Endothelial cell of umbilical vein (primary cell): ENCODE measurements at regions not wholly inside any gene's neighbourhood (a gene's known extent, or its start where the extent isn't known, plus 50 kb on each side); places are given as distances from the start of the nearest gene placed in this dataset.

Experiments used
- BruUV-seq: library from RNA; stranded (reverse); fragments of 400-500 nt; replicated peaks from 2 replicates; lab custom pipeline; 2021; lab: Mats Ljungman, UMichigan
- CTCF ChIA-PET: fragments of 300-600, 350-600 bp; sonication (Branson Sonifier 250); formaldehyde crosslinking; loops from one replicate; lab custom pipeline; 2021; ENCODE audit warnings: antibody characterized with exemption, inconsistent platforms; lab: Charles Lee
- POLR2A ChIA-PET: fragments of 300-600, 350-600 bp; sonication (Branson Sonifier 250); formaldehyde crosslinking; loops from one replicate; lab custom pipeline; 2021; ENCODE audit warnings: antibody characterized with exemption, inconsistent platforms; lab: Charles Lee
- DNase-seq: peaks from one replicate; pipeline ENCODE4 v3.0.0-alpha.2; 2011; ENCODE audit warnings: low read depth, low spot score
- FAIRE-seq: peaks from 2 replicates; lab custom pipeline; 2011; peaks lifted over from hg19 to GRCh38; lab: Jason Lieb, UNC
- H2AFZ ChIP-seq: 2 replicates; pipeline ENCODE4 v1.6.0; 2012; ENCODE audit warnings: low read depth, low read length, control low read depth, inconsistent platforms
- H3K27ac ChIP-seq: 2 replicates; pipeline ENCODE4 v1.5.1; 2011; ENCODE audit warnings: low read depth, mild to moderate bottlenecking, control low read depth, low read length, moderate library complexity; ENCODE audit not compliant: insufficient read depth
- H3K27me3 ChIP-seq, 2 experiments: 2 replicates each; pipeline versions ENCODE4 v1.6.0 to v1.6.1; 2011; ENCODE audit warnings: low read length in 2 of 2, mixed read lengths in 1 of 2; ENCODE audit not compliant: control insufficient read depth in 2 of 2, insufficient read depth in 2 of 2
- H3K36me3 ChIP-seq, 2 experiments: 2 replicates in 1 of 2; 3 replicates in 1 of 2; pipeline ENCODE4 v1.5.1; 2011; ENCODE audit warnings: low read length in 2 of 2, mild to moderate bottlenecking in 1 of 2, moderate library complexity in 1 of 2; ENCODE audit not compliant: control insufficient read depth in 2 of 2, insufficient read depth in 2 of 2; ENCODE audit errors: extremely low read depth in 1 of 2
- H3K4me1 ChIP-seq: 3 replicates; pipeline ENCODE4 v1.5.1; 2011; ENCODE audit warnings: mild to moderate bottlenecking, low read length; ENCODE audit not compliant: control insufficient read depth, insufficient read depth; ENCODE audit errors: extremely low read depth
- H3K4me2 ChIP-seq: 2 replicates; pipeline ENCODE4 v1.6.1; 2011; ENCODE audit warnings: low read length, control low read depth, mixed read lengths; ENCODE audit not compliant: insufficient read depth
- H3K4me3 ChIP-seq, 3 experiments: fragments of 200-600 bp in 1 of 3; sonication (generic), shearing (Covaris generic) in 1 of 3; replicated peaks in 1 of 3; 2 replicates each; pipeline ENCODE4 v1.5.1; 2011 to 2016; ENCODE audit warnings: control low read depth in 3 of 3, low read length in 3 of 3, mild to moderate bottlenecking in 2 of 3, inconsistent platforms in 1 of 3, low read depth in 1 of 3, moderate library complexity in 1 of 3; ENCODE audit not compliant: insufficient read depth in 1 of 3
- H3K79me2 ChIP-seq: 2 replicates; pipeline ENCODE4 v1.6.0; 2012; ENCODE audit warnings: low read length, inconsistent platforms; ENCODE audit not compliant: control insufficient read depth, insufficient read depth
- H3K9ac ChIP-seq: replicated peaks from 2 replicates; pipeline ENCODE3; 2011; ENCODE audit warnings: low read length, control low read depth; ENCODE audit not compliant: insufficient read depth; ENCODE audit errors: extremely low read depth
- H3K9me1 ChIP-seq: replicated peaks from 3 replicates; pipeline ENCODE4 v1.6.0; 2011; ENCODE audit warnings: mild to moderate bottlenecking, low read length; ENCODE audit not compliant: control insufficient read depth, insufficient read depth; ENCODE audit errors: extremely low read depth
- H3K9me3 ChIP-seq: replicated peaks from 2 replicates; pipeline ENCODE4 v1.5.1; 2012; ENCODE audit warnings: low read length, inconsistent platforms; ENCODE audit not compliant: control insufficient read depth, insufficient read depth
- H4K20me1 ChIP-seq: replicated peaks from 2 replicates; pipeline ENCODE3; 2011; ENCODE audit warnings: mild to moderate bottlenecking, low read length; ENCODE audit not compliant: control insufficient read depth, insufficient read depth; ENCODE audit errors: extremely low read depth
- EZH2 ChIP-seq: IDR thresholded peaks from 2 replicates; pipeline ENCODE4 v1.6.1; 2012; ENCODE audit warnings: borderline replicate concordance, low read depth, mild to moderate bottlenecking, moderate library complexity, low read length, inconsistent platforms; ENCODE audit not compliant: severe bottlenecking
- FOS ChIP-seq: IDR thresholded peaks from 2 replicates; pipeline ENCODE4 v1.6.1; 2011; ENCODE audit warnings: mild to moderate bottlenecking, low read length, moderate library complexity, borderline replicate concordance; ENCODE audit not compliant: insufficient read depth
- GATA2 ChIP-seq: IDR thresholded peaks from 2 replicates; pipeline ENCODE4 v1.7.0; 2011; ENCODE audit warnings: low read depth, mild to moderate bottlenecking, moderate library complexity, mixed read lengths, low read length; ENCODE audit not compliant: insufficient read length, insufficient read depth
- JUN ChIP-seq: IDR thresholded peaks from 2 replicates; pipeline ENCODE4 v1.6.1; 2011; ENCODE audit warnings: borderline replicate concordance, low read depth; ENCODE audit not compliant: insufficient read length, insufficient read depth
- MYC ChIP-seq: IDR thresholded peaks from one replicate; pipeline ENCODE4 v1.6.1; 2011; ENCODE audit warnings: mild to moderate bottlenecking, low read depth, low read length
- POLR2A ChIP-seq: IDR thresholded peaks from 2 replicates; pipeline ENCODE4 v1.6.1; 2012; ENCODE audit warnings: low read depth, mild to moderate bottlenecking, control low read depth, low read length
- POLR2AphosphoS5 ChIP-seq: IDR thresholded peaks from 2 replicates; pipeline ENCODE4 v1.6.1; 2012; ENCODE audit warnings: low read depth, mild to moderate bottlenecking, control low read depth, low read length, moderate library complexity; ENCODE audit not compliant: insufficient read depth
- dilution Hi-C: fragments of 300-500 bp; cut with MboI; formaldehyde crosslinking; loops from one replicate; pipeline ENCODE4 v1.15.0; 2019; ENCODE audit warnings: low sequenced_read_pairs; ENCODE audit not compliant: extremely low pct_ligation_motif_present
- intact Hi-C: fragments of 100-400 bp; cut with micrococcal nuclease; formaldehyde crosslinking; loops from one replicate; pipeline ENCODE4 v1.10.0; 2022
- TF ChIP-seq, protein P1 (sequence below): IDR thresholded peaks from 2 replicates; pipeline ENCODE4 v1.6.1; 2011; ENCODE audit not compliant: insufficient read depth, insufficient read length
- TF ChIP-seq, protein P2 (sequence below), 2 donors: IDR thresholded peaks; 1 replicate in 1 of 2; 2 replicates in 1 of 2; pipeline ENCODE4 v1.5.1; 2011; ENCODE audit warnings: low read length in 2 of 2, mild to moderate bottlenecking in 2 of 2, moderate library complexity in 2 of 2, control low read depth in 1 of 2, inconsistent platforms in 1 of 2, low read depth in 1 of 2; ENCODE audit not compliant: insufficient read depth in 1 of 2; ENCODE audit errors: extremely low read depth in 1 of 2

DNA sequence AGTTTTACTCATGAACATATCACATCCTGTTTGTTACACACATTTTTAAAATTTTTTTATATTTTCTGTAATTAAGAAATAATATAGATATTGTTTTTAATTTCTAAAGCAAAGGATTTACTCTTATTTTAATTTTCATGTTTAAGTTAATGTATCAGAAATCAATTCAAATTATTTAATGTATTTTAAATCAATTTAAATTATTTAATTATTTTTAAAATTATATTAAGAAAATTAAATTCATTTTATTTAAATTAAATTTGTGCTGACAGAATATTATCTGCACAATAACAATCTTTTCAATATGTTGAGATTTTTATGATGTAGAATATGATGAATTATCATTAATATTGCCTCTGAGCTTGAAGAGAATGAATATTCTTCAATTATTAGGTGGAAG is 681.2 kb upstream of the ALCAM start:
- POLR2A ChIA-PET: no interaction called here

More for the DNA sequence above, 681.2 kb upstream of the ALCAM start:
- Histone ChIP-seq H3K79me2 (no peaks in the 10 kb centered on the region), H3K9me3 (no peaks in the 10 kb centered on the region), H2AFZ (no peak overlapping the region), H3K9ac (no peak overlapping the region), H3K27ac (no peak overlapping the region), H3K36me3 (no peaks in the 10 kb centered on the region), H3K4me2 (no peak overlapping the region), H3K4me3 (no peak overlapping the region), H3K9me1 (no peaks in the 10 kb centered on the region), H3K4me1 (peaks cover 4% of the 10 kb centered on the region), H4K20me1 (no peaks in the 10 kb centered on the region), H3K27me3 (no peaks in the 10 kb centered on the region)
- TF ChIP-seq JUN (no peak), POLR2A (no peak), FOS (no peak), EZH2 (no peak), GATA2 (no peak), POLR2AphosphoS5 (no peak), MYC (no peak)
- TF ChIP-seq, protein P1, sequence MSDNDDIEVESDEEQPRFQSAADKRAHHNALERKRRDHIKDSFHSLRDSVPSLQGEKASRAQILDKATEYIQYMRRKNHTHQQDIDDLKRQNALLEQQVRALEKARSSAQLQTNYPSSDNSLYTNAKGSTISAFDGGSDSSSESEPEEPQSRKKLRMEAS: no peak
- TF ChIP-seq, protein P2, sequence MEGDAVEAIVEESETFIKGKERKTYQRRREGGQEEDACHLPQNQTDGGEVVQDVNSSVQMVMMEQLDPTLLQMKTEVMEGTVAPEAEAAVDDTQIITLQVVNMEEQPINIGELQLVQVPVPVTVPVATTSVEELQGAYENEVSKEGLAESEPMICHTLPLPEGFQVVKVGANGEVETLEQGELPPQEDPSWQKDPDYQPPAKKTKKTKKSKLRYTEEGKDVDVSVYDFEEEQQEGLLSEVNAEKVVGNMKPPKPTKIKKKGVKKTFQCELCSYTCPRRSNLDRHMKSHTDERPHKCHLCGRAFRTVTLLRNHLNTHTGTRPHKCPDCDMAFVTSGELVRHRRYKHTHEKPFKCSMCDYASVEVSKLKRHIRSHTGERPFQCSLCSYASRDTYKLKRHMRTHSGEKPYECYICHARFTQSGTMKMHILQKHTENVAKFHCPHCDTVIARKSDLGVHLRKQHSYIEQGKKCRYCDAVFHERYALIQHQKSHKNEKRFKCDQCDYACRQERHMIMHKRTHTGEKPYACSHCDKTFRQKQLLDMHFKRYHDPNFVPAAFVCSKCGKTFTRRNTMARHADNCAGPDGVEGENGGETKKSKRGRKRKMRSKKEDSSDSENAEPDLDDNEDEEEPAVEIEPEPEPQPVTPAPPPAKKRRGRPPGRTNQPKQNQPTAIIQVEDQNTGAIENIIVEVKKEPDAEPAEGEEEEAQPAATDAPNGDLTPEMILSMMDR (IDR thresholded peaks at IDR 0.05; ENCODE audit: extremely low read depth in 1 of 2, insufficient read depth in 1 of 2, low read depth in 1 of 2, low read length in 2 of 2): no peak
- intact Hi-C loops: no loop called here
- BruUV-seq: no TSS peak
- CTCF ChIA-PET: no interaction called here
- dilution Hi-C loops: no loop called here
- no peak for FAIRE-seq
- no peak for DNase-seq
